HT1080 (cell line): ENCODE measurements at regions not wholly inside any gene's neighbourhood (a gene's known extent, or its start where the extent isn't known, plus 50 kb on each side); places are given as distances from the start of the nearest gene placed in this dataset. TPM values are rescaled to one million over a fixed set of nuclear protein-coding genes. Genes with fewer than 3 reads are reported as not detected.

Source experiments
- DNase-seq: peaks from one replicate; pipeline ENCODE4 v3.0.0-alpha.2; 2015; ENCODE audit warnings: low read depth
- small RNA-seq: library from RNA; depleted of rRNA; stranded (forward); fragments of <200 nt; gene quantifications from one replicate; pipeline ENCODE3, GENCODE V24; 2014

DNA sequence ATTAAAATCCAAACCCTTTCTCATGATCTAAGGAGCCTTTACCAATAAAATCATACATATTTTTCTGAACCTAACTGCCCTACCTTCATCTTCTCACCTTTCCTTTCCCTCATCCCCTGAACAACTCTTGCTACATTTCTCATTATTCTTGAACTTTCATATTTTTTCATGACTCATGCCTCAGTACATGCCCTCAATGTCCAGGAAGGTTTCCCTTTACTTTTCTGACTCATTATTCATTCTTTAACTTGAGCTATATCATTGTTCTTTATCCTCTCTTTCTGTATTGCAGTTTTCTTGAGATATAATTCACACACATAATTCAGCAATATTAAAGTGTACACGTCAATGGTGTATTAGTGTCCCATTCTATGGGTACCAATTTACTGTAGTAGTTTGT is 231.0 kb downstream of the ALG10B start:
- peak; percentile 33 for DNase-seq

DNA sequence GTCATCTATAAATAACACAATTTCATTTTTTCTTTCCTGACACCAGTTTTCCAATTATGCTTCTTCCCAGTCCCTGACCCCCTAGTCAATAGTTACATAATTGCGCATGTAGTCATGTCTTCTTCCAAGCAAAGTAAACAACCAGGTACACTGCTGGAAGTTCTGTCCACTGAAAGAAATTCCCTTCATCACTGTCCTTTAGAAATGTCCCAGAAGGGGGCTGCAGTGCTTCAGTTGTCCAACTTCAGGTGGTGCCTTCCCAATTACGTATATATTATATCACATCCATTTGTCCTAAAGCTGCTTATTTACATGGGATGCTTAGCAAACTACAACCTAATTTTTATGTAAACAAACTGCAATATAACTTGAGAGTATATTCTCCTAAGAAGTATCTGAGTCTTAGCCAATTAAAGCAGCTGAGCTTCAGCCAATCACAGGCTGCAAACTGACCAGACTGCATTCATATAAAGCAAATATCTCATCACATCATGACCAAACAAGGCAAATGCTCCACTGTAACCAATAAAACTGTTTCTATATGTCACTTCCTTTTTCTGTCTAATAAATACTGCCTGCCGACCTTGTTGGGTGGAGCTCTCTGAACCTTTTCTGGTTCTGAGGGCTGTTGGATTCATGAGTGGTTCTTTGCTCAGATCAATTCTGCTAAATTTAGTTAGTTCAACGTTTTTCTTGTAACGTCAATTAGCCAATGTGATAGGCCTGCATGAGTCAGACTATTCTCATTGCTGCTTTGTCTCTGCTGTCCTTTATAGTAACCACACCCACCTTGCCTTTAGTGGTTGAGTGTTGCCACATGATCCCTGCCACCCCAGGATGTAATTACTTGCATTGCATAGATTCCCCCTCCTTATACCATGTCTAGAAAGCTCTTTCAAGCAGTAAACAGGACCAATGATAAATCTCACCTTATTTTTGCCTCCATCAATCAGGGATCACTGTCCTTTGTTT is 239.3 kb downstream of the ALG10B start:
- peak; percentile 46 for DNase-seq

DNA sequence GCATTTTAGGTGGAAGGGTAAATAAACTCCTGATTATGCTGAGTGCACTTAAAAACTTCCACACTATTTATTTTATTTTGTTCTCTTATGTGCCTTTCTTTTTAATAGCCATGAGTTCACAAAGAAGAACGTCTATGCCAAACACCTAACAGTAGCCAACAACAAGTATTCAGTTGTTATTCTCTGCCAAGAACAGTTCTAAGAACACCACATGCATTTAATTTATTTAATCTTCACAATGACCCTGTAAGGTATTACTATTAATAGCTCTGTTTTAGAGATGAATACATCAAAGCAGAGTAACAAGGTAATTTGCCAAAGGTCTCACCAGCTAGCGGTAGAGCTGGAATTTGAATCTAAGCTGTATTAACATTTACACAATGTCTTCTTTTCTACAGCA is 240.1 kb downstream of the ALG10B start:
- no peak for DNase-seq

DNA sequence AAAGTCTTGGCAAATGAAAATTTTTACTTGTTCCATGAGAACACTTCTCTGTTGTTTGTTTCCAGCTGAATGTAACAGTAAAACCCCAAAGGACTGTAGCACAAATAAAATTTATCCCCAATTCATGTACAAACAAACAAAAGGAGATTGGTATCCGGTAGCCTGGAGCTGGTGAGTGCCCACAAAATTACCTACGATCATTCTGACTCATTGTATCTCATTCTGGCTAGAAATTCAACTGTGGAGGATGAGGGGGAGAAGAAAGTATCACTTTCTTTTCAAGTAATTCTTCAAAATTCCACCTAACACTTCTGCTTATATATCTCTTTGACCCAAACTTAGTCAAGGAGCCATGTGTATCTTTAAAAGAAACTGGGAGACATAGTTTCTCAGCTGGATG is 268.5 kb downstream of the ALG10B start:
- DNase-seq, result peak; percentile 11

DNA sequence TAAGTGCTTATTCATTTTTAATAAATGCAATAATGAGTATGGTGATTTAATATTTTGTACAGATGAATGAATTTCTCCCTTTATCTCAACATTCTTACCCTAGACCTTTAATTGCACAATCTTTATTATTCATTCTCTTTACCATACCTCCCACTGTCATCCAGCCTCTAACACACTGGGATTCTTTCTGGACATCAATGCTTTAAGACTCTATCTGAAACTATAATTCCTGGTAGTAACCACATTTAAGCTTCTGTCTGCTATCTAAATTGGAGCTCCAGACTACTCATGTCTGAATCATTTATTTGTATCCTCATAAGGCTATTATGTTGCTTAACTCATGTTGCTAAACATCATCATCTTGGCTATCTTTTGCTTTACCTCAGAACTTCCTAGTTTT is 270.2 kb downstream of the ALG10B start:
- peak; percentile 7 for DNase-seq

DNA sequence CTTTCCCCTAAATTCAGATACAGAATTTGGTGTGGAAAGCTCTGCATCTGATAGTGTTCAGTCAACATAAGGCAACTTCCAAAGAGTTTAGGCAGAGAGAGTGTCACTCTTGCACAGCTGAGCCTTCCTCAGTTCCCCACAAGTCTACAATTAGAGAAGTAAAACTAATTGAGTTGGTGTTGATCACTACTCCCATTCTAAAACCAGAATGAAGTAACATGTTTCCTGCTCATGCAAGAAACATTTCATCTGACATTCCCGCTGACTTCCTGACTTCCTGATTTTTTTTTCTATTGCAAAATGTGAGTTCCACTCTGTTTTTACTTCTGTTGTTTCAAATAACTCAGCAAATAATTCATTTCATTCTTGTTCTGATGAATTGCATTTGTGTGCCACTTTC is 271.0 kb downstream of the ALG10B start:
- no peak for DNase-seq

DNA sequence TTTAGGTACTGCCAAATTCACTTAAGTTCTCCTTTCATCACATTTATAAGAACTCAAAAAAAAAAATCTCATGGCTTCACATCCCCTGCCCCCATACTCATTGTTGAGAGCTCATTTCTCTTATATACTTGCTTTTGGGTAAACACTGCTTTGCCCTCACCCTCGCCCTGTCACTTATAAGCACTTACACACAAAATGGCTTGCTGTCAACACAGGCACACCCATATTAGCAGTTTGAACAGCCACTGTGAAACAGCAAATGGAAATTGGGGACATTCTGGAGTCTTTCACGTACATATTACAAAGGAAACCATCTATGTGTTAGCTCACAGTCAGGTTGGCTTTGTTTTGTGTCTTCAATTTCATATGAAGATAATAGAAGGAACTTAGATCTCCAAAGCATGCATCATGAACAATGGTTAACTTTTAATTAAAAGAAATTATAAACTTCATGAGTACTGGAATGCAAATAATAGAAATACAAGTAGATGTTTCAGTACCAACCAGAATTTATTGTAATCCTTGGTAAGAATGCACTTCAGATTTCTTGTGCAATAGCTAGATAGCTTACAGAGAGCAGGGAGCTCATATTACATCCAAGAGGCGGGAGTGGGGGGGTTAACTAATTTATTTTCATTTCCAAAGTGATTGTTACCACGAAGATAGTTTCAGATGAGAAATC is 272.2 kb downstream of the ALG10B start:
- DNase-seq, result no peak

DNA sequence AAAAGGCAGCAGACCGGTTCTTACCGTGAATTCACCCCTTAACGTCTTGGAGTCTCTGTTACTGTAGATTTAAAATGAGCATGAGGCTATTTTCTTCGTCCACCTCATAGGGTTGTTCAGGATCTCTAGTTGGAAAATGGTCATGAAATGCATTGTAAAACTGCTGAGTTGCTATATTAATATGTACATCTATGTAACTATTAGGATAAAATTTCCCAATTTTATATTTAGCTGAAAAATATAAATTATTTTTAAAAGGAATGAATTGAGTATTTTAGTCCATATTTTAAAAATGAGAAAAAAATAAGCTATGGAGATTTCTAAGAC is 272.7 kb downstream of the ALG10B start:
- DNase-seq, result no peak

DNA sequence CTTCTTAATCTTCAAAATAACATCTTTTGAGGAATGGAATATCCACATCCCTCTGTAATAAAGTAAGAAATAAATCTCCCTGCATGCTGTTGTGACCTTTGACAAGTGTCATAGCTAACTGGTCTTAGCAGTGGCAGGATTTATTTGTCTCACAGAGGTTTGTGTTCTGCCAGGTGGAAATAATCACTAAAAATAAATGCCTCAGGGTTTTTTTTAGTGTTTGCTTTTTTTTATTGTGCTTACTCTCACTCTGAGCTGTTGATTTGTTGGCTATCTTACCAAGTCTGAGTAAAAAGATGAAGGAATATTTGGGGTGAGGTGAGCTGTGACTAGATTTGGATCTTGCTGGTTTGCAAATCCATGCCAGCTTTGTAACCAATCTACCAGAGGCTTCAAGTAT is 285.4 kb downstream of the ALG10B start:
- DNase-seq, result no peak

Small RNA genes in the stretch of these regions (small RNA-seq; reads per million reads assigned to genes)
- gene AC087897.1, result not detected
